Prostate gland (tissue), 2 donors: ENCODE measurements at regions not wholly inside any gene's neighbourhood (a gene's known extent, or its start where the extent isn't known, plus 50 kb on each side); places are given as distances from the start of the nearest gene placed in this dataset.

Source experiments
- DNase-seq: peaks from one replicate; pipeline ENCODE4 v3.0.0-alpha.2; 2019; ENCODE audit warnings: low spot score
- H3K27ac ChIP-seq, 2 donors: fragments of 200-600 bp; sonication (generic); 2 replicates each; pipeline ENCODE4 v1.5.1; 2017 to 2019
- H3K27me3 ChIP-seq: fragments of 200-600 bp; sonication (generic); replicated peaks from 2 replicates; pipeline ENCODE4 v1.5.1; 2019; ENCODE audit not compliant: insufficient read depth
- H3K36me3 ChIP-seq, 2 donors: fragments of 200-600 bp; sonication (generic); 1 replicate in 1 of 2; 2 replicates in 1 of 2; pipeline versions ENCODE4 v1.5.1 to v1.8.1; 2017 to 2019
- H3K4me1 ChIP-seq: fragments of 200-600 bp; sonication (generic); replicated peaks from 2 replicates; pipeline ENCODE4 v1.5.1; 2019
- H3K4me3 ChIP-seq, 2 donors: fragments of 200-600 bp; sonication (generic); 2 replicates each; pipeline ENCODE4 v1.5.1; 2017 to 2019
- H3K9me3 ChIP-seq: fragments of 200-600 bp; sonication (generic); 2 replicates; pipeline ENCODE4 v1.5.1; 2017
- POLR2A ChIP-seq: fragments of 450-650 bp; IDR thresholded peaks from one replicate; pipeline ENCODE4 v1.6.1; 2016; ENCODE audit warnings: antibody characterized with exemption, mild to moderate bottlenecking
- POLR2AphosphoS5 ChIP-seq: sonication (generic); formaldehyde crosslinking; IDR thresholded peaks from one replicate; pipeline ENCODE4 v1.6.1; 2017; ENCODE audit warnings: antibody characterized with exemption
- WGBS: methylation state at CpG from one replicate; pipeline ENCODE4 v1.1.5; 2018; 5-methylcytosine and 5-hydroxymethylcytosine counted together
- intact Hi-C: fragments of 100-400 bp; cut with DNase I; formaldehyde crosslinking; loops from one replicate; pipeline ENCODE4 v1.14.2; 2022
- TF ChIP-seq, protein P1 (sequence below), 4 experiments: fragments of 200-600 bp in 2 of 4; fragments of 450-650 bp in 2 of 4; sonication (generic) in 2 of 4; IDR thresholded peaks; 1 replicate in 3 of 4; 2 replicates in 1 of 4; pipeline ENCODE4 v1.5.1; 2016 to 2019; ENCODE audit warnings: antibody characterized with exemption in 4 of 4, mild to moderate bottlenecking in 2 of 4, moderate library complexity in 2 of 4

DNA sequence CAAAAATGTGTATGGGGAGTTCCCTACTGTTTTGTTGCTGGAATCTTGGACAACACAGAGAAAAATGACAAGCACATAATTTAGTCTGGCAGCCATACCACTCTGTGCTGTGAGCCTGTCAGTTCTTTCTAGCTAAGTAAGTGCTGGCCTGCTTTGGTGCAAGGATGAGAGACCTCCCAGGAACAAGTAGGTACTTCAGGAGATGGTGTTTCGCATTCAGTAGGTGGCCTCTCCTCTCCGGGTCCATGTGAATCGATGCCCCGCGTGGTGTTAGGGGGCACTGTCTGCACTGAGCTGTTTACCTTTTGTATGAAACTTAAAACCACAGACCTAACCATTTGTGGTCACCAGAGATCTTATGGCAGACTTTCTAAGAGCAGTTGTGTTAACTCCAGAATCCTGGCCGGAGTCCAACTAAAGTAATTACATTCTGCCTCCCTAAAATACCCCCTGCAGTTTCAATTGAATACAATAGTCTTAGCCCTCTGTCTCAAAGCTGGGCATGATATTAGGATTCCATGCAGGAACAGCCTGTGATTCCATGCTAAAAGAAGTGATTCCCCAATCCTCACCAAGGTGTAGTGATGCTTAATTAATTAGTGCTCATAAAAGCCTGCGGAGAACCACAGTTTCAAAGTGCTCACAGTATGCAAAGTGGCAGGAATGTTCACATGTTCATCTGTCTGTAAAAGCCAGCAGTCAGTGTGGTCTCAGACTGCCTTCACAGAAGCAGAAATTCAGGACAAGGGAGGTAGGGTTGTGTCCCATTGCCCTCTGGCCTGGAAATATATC lies 64.2 kb downstream of the LLPH start:
- TF ChIP-seq POLR2AphosphoS5 (no peak), POLR2A (no peak)
- TF ChIP-seq, protein P1, sequence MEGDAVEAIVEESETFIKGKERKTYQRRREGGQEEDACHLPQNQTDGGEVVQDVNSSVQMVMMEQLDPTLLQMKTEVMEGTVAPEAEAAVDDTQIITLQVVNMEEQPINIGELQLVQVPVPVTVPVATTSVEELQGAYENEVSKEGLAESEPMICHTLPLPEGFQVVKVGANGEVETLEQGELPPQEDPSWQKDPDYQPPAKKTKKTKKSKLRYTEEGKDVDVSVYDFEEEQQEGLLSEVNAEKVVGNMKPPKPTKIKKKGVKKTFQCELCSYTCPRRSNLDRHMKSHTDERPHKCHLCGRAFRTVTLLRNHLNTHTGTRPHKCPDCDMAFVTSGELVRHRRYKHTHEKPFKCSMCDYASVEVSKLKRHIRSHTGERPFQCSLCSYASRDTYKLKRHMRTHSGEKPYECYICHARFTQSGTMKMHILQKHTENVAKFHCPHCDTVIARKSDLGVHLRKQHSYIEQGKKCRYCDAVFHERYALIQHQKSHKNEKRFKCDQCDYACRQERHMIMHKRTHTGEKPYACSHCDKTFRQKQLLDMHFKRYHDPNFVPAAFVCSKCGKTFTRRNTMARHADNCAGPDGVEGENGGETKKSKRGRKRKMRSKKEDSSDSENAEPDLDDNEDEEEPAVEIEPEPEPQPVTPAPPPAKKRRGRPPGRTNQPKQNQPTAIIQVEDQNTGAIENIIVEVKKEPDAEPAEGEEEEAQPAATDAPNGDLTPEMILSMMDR (IDR thresholded peaks at IDR 0.05), result no peak
- Histone ChIP-seq H3K27me3 (no peaks in the 10 kb centered on the region), H3K36me3 (no peaks in the 10 kb centered on the region), H3K27ac (no peak overlapping the region), H3K4me3 (no peak overlapping the region), H3K9me3 (no peaks in the 10 kb centered on the region), H3K4me1 (no peaks in the 10 kb centered on the region)
- WGBS, result 29% methylated on average over 7 of the region's 7 CpGs
- intact Hi-C loops, result no loop called here
- no peak for DNase-seq

DNA sequence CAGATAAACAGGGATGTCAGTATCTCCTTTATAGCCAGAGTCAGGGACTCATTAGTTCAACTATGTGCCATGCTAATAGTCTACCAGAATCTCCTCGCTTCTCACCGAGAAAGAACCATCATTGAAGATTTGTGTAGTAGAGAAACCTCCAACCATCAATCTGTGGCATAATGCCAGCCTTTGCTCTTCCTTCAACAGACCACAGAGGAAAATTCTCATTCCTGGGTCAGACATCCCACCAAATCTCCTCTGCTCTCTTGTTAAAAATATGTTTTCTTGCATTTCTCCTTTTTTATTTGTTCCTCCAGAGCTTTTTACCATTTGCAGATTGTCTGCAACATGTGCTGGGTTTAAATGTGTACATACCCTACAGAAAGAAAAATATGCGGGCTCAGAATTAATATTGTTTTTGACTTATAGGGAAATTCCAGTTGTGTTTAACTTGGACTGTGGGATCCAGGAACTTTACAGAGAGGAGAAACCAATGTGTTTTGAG lies 64.9 kb downstream of the LLPH start:
- Histone ChIP-seq H3K36me3 (no peaks in the 10 kb centered on the region), H3K27ac (no peak overlapping the region), H3K4me3 (no peak overlapping the region), H3K4me1 (no peaks in the 10 kb centered on the region), H3K27me3 (no peaks in the 10 kb centered on the region), H3K9me3 (no peaks in the 10 kb centered on the region)
- WGBS, result 73% methylated on average over 3 of the region's 3 CpGs
- DNase-seq, result no peak
- intact Hi-C loops, result no loop called here
- TF ChIP-seq, protein P1 (IDR thresholded peaks at IDR 0.05), result no peak
- TF ChIP-seq POLR2A, result no peak
- TF ChIP-seq POLR2AphosphoS5, result no peak

DNA sequence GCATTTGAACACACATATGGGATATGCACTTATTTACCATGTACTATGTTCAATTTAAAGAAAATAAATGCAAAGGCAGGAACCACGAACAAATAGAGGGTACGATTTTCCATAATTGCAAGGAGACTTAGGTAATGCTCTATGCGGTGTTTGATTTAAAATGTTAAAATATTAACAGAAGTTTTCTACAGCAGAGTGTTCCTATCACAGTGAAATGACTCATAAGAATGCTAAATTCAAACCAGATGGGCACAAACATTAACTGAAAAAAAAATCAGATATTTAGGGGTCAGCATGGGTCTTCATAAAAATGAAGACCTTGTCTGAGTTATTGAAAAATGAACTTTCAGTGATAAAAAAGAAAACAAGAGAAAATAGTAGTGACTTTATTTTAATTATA lies 65.4 kb downstream of the LLPH start:
- WGBS, result 88% methylated on average over 3 of the region's 3 CpGs
- TF ChIP-seq POLR2A (no peak), POLR2AphosphoS5 (no peak)
- TF ChIP-seq, protein P1 (IDR thresholded peaks at IDR 0.05), result no peak
- intact Hi-C loops, result no loop called here

DNA sequence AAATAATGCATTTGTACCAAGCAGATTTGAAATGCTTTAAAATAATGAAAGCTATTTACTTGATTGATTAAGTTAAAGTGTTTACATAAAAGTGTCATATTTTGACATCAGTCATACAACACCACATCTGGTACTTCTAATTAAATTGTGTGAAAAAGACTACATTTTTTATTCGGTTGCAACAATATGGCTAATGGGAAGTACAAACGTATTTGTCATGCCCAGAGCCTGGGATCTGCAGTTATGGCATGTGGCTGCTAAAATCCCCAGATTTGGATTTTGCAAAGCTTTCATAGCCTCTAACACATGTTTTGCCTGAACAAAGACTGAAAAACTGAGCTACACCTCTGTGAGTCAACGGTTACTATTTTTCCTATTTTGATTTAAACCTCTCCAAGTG lies 66.6 kb downstream of the LLPH start:
- Histone ChIP-seq H3K27me3 (no peaks in the 10 kb centered on the region), H3K4me3 (no peak overlapping the region), H3K36me3 (no peaks in the 10 kb centered on the region), H3K27ac (no peak overlapping the region), H3K9me3 (no peaks in the 10 kb centered on the region), H3K4me1 (no peaks in the 10 kb centered on the region)
- intact Hi-C loops, result no loop called here
- no peak for DNase-seq
- TF ChIP-seq POLR2AphosphoS5 (no peak), POLR2A (no peak)
- TF ChIP-seq, protein P1 (IDR thresholded peaks at IDR 0.05), result no peak
- WGBS, result 85% methylated on average over 3 of the region's 3 CpGs

More for the DNA sequence above, 65.4 kb downstream of the LLPH start:
- H3K27me3 ChIP-seq, result no peaks in the 10 kb centered on the region
- H3K4me3 ChIP-seq, result no peak overlapping the region
- no peaks in the 10 kb centered on the region for H3K4me1 ChIP-seq
- H3K27ac ChIP-seq, result no peak overlapping the region
- no peak for DNase-seq
- no peaks in the 10 kb centered on the region for H3K36me3 ChIP-seq
- H3K9me3 ChIP-seq, result no peaks in the 10 kb centered on the region

DNA sequence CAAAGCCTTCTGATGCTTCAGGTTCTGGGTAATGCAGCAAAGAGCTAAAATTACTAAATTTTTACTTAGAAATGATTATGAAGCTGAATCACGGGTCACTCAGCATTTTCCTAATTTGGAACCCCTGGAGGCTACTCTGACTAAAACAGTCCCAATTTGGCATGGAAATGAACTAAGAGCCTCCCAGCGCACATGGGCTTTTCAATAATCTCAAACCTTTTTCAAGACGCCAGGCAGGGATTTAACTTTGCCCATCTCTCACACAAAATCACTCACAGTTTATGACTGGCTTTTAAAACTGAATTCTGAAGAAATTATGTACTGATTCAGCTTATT lies 68.3 kb downstream of the LLPH start:
- H3K9me3 ChIP-seq, result no peaks in the 10 kb centered on the region
- WGBS, result 86% methylated on average over 3 of the region's 3 CpGs
- no peak overlapping the region for H3K4me3 ChIP-seq
- H3K4me1 ChIP-seq, result no peaks in the 10 kb centered on the region
- no peak for DNase-seq
- H3K36me3 ChIP-seq, result no peaks in the 10 kb centered on the region
- H3K27me3 ChIP-seq, result no peaks in the 10 kb centered on the region
- TF ChIP-seq POLR2A (no peak), POLR2AphosphoS5 (no peak)
- TF ChIP-seq, protein P1 (IDR thresholded peaks at IDR 0.05), result no peak
- H3K27ac ChIP-seq, result no peak overlapping the region
- intact Hi-C loops, result no loop called here
